ENCODE measurements at regions not wholly inside any gene's neighbourhood (a gene's known extent, or its start where the extent isn't known, plus 50 kb on each side); places are given as distances from the start of the nearest gene placed in this dataset.

DNA sequence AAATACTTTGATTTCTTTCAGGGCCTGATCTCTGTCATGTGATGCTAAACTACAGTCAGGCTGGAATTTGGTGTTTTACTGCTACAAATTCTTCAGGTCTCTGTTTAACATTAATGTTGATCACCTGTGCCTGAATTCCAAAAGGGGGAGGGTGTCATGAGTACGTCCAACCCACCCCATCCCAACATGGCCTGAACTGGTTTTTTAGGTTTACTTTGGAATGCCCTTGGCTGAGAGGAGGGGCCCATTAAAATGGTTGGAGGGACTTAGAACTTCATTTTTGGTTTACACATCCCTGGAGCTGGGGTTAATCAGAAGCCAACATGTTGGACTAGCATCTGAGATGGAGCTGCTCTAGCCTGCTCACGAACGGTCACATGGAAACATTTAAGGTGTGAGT is 60.8 kb upstream of the CFAP46 start:
- no peak for TF ChIP-seq POLR2AphosphoS5 (IDR thresholded peaks at IDR 0.05)
- no peak for TF ChIP-seq POLR2A (IDR thresholded peaks at IDR 0.05; ENCODE audit: low read depth)
- TF ChIP-seq, protein P1, sequence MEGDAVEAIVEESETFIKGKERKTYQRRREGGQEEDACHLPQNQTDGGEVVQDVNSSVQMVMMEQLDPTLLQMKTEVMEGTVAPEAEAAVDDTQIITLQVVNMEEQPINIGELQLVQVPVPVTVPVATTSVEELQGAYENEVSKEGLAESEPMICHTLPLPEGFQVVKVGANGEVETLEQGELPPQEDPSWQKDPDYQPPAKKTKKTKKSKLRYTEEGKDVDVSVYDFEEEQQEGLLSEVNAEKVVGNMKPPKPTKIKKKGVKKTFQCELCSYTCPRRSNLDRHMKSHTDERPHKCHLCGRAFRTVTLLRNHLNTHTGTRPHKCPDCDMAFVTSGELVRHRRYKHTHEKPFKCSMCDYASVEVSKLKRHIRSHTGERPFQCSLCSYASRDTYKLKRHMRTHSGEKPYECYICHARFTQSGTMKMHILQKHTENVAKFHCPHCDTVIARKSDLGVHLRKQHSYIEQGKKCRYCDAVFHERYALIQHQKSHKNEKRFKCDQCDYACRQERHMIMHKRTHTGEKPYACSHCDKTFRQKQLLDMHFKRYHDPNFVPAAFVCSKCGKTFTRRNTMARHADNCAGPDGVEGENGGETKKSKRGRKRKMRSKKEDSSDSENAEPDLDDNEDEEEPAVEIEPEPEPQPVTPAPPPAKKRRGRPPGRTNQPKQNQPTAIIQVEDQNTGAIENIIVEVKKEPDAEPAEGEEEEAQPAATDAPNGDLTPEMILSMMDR (IDR thresholded peaks at IDR 0.05) = no peak
- TF ChIP-seq EP300 (IDR thresholded peaks at IDR 0.05) = no peak

Measured in esophagus muscularis mucosa (tissue), 4 donors.